K562 (cell line): ENCODE measurements at regions not wholly inside any gene's neighbourhood (a gene's known extent, or its start where the extent isn't known, plus 50 kb on each side); places are given as distances from the start of the nearest gene placed in this dataset.

Source experiments
- ATAC-seq: fragments of 200-7000 bp; cut with Tn5 transposase; 3 replicates; pipeline ENCODE4 v1.9.1; 2020; ENCODE audit warnings: moderate library complexity
- BruUV-seq: library from RNA; stranded (reverse); fragments of 400-500 nt; replicated peaks from 2 replicates; lab custom pipeline; 2021; lab: Mats Ljungman, UMichigan
- CTCF ChIA-PET: fragments of 300-600 bp; formaldehyde crosslinking; extraction: SDS; loops from one replicate; lab custom pipeline; 2021; ENCODE audit warnings: low intra/inter-chr PET ratio; lab: Yijun Ruan, JAX
- POLR2A ChIA-PET: fragments of 300-600, 350-650 bp; sonication (Branson Sonifier 250); formaldehyde crosslinking; extraction: SDS; loops from one replicate; lab custom pipeline; 2021; ENCODE audit warnings: antibody characterized with exemption, inconsistent platforms; lab: Yijun Ruan, JAX
- DNase-seq, 4 experiments: peaks; one replicate each; pipeline versions ENCODE4 v3.0.0 to v3.0.0-alpha.2; 2011 to 2018; ENCODE audit warnings: low spot score in 3 of 4, mixed read lengths in 3 of 4; ENCODE audit errors: extremely low read depth in 1 of 4
- FAIRE-seq: peaks from 2 replicates; lab custom pipeline; 2011; peaks lifted over from hg19 to GRCh38; lab: Jason Lieb, UNC
- H2AFZ ChIP-seq: 2 replicates; pipeline ENCODE4 v1.6.0; 2011; ENCODE audit warnings: low read depth, low read length, control low read depth, inconsistent platforms
- H3K27ac ChIP-seq: fragments of 200-600 bp; 3 replicates; pipeline ENCODE4 v1.8.0; 2011; ENCODE audit warnings: low read depth, mild to moderate bottlenecking, control low read depth, inconsistent platforms, low read length, moderate library complexity, mixed read lengths; ENCODE audit errors: extremely low read depth
- H3K27me3 ChIP-seq, 2 experiments: fragments of 300-600 bp in 1 of 2; 2 replicates in 1 of 2; 3 replicates in 1 of 2; pipeline versions ENCODE4 v1.6.0 to v1.8.0; 2011; ENCODE audit warnings: inconsistent platforms in 2 of 2, low read length in 2 of 2, mild to moderate bottlenecking in 1 of 2, mixed read lengths in 1 of 2, moderate library complexity in 1 of 2; ENCODE audit not compliant: control insufficient read depth in 2 of 2, insufficient read depth in 2 of 2
- H3K36me3 ChIP-seq: fragments of 300-600 bp; 3 replicates; pipeline ENCODE4 v1.8.0; 2011; ENCODE audit warnings: mild to moderate bottlenecking, low read length, inconsistent platforms; ENCODE audit not compliant: control insufficient read depth, insufficient read depth
- H3K4me1 ChIP-seq, 2 experiments: fragments of 200-600 bp in 1 of 2; replicated peaks in 1 of 2; 2 replicates in 1 of 2; 3 replicates in 1 of 2; pipeline versions ENCODE4 v1.5.1 to v1.8.0; 2011; ENCODE audit warnings: inconsistent platforms in 2 of 2, low read length in 2 of 2, mild to moderate bottlenecking in 1 of 2, mixed read lengths in 1 of 2, moderate library complexity in 1 of 2; ENCODE audit not compliant: control insufficient read depth in 2 of 2, insufficient read depth in 2 of 2
- H3K4me2 ChIP-seq: 2 replicates; pipeline ENCODE4 v1.6.1; 2011; ENCODE audit warnings: low read length, control low read depth, inconsistent platforms, mixed read lengths; ENCODE audit not compliant: insufficient read depth
- H3K4me3 ChIP-seq: fragments of 200-600 bp; sonication (generic), shearing (Covaris generic); 2 replicates; pipeline ENCODE4 v1.5.1; 2016; ENCODE audit warnings: control low read depth, inconsistent platforms
- H3K79me2 ChIP-seq: fragments of 200-600 bp; 3 replicates; pipeline ENCODE4 v1.8.0; 2011; ENCODE audit warnings: low read length, inconsistent platforms; ENCODE audit not compliant: control insufficient read depth, insufficient read depth
- H3K9ac ChIP-seq, 2 experiments: 2 replicates each; pipeline versions ENCODE4 v1.6.0 to v1.6.1; 2011; ENCODE audit warnings: low read depth in 2 of 2, low read length in 2 of 2, control low read depth in 1 of 2, inconsistent platforms in 1 of 2, mild to moderate bottlenecking in 1 of 2, mixed read lengths in 1 of 2; ENCODE audit not compliant: insufficient read depth in 1 of 2
- H3K9me1 ChIP-seq: one replicate; pipeline ENCODE4 v1.6.0; 2011; ENCODE audit warnings: inconsistent platforms, mild to moderate bottlenecking, low read length, moderate library complexity; ENCODE audit not compliant: control insufficient read depth, insufficient read depth
- H3K9me3 ChIP-seq: replicated peaks from 2 replicates; pipeline ENCODE4 v1.5.1; 2011; ENCODE audit warnings: low read depth, low read length, inconsistent platforms; ENCODE audit not compliant: control insufficient read depth, insufficient read depth
- H4K20me1 ChIP-seq: replicated peaks from 2 replicates; pipeline ENCODE4 v1.6.1; 2011; ENCODE audit warnings: low read length, inconsistent platforms, mixed read lengths; ENCODE audit not compliant: control insufficient read depth, insufficient read depth
- BDP1 ChIP-seq: IDR thresholded peaks from 3 replicates; pipeline ENCODE4 v1.6.1; 2011; ENCODE audit not compliant: insufficient read length, insufficient read depth
- BMI1 ChIP-seq: fragments of 150-350 bp; IDR thresholded peaks from 2 replicates; pipeline ENCODE4 v1.6.1; 2014; ENCODE audit warnings: low read length
- DMBX1 ChIP-seq: fragments of 250-450 bp; sonication (Bioruptor Pico); IDR thresholded peaks from 2 replicates; pipeline ENCODE4 v1.8.0; 2022; ENCODE audit warnings: inconsistent platforms, mild to moderate bottlenecking, moderate library complexity, borderline replicate concordance
- ETV6 ChIP-seq, 3 experiments: fragments of 150-350 bp in 1 of 3; sonication (generic) in 1 of 3; formaldehyde crosslinking in 1 of 3; IDR thresholded peaks; 2 replicates each; pipeline versions ENCODE4 v1.6.1 to v1.8.0; 2014 to 2022; ENCODE audit warnings: borderline replicate concordance in 2 of 3, low read depth in 2 of 3, antibody characterized with exemption in 1 of 3, low read length in 1 of 3, mild to moderate bottlenecking in 1 of 3, missing genetic modification reagents in 1 of 3
- EZH2 ChIP-seq: IDR thresholded peaks from 2 replicates; pipeline ENCODE4 v1.6.1; 2012; ENCODE audit warnings: low read depth, mild to moderate bottlenecking, inconsistent platforms, low read length, borderline replicate concordance
- FOSL1 ChIP-seq: fragments of 200-800 bp; sonication (Bioruptor generic); conservative IDR thresholded peaks from 2 replicates; pipeline ENCODE4 v1.6.1; 2016; ENCODE audit warnings: missing genetic modification characterization, missing compliant biosample characterization
- KLF13 ChIP-seq: fragments of 450-650 bp; IDR thresholded peaks from 2 replicates; pipeline ENCODE4 v1.6.1; 2016; ENCODE audit warnings: missing genetic modification characterization, low read depth, mild to moderate bottlenecking, missing compliant biosample characterization, moderate library complexity, borderline replicate concordance
- MCM7 ChIP-seq, 2 experiments: fragments of 450-650 bp; IDR thresholded peaks; 2 replicates each; pipeline ENCODE4 v1.6.1; 2016 to 2018
- NBN ChIP-seq: fragments of 450-650 bp; IDR thresholded peaks from 2 replicates; pipeline ENCODE4 v1.6.1; 2016; ENCODE audit warnings: low read depth, mild to moderate bottlenecking
- NFYB ChIP-seq: IDR thresholded peaks from 2 replicates; pipeline ENCODE4 v1.6.1; 2011; ENCODE audit warnings: mild to moderate bottlenecking, moderate library complexity; ENCODE audit not compliant: insufficient read length; ENCODE audit errors: extremely low read depth
- SIX5 ChIP-seq, 2 experiments: IDR thresholded peaks; 2 replicates each; pipeline ENCODE4 v1.6.1; 2011; ENCODE audit warnings: low read length in 2 of 2, borderline replicate concordance in 1 of 2, low read depth in 1 of 2, mild to moderate bottlenecking in 1 of 2, moderate library complexity in 1 of 2; ENCODE audit not compliant: insufficient read depth in 1 of 2
- ZBTB1 ChIP-seq: sonication (generic); formaldehyde crosslinking; IDR thresholded peaks from 2 replicates; pipeline ENCODE4 v1.8.1; 2023; ENCODE audit warnings: missing genetic modification reagents, low read depth, mild to moderate bottlenecking, borderline replicate concordance
- ZNF316 ChIP-seq: fragments of 450-650 bp; IDR thresholded peaks from 2 replicates; pipeline ENCODE4 v1.6.1; 2016
- ZNF717 ChIP-seq: fragments of 250-450 bp; sonication (Bioruptor Pico); IDR thresholded peaks from 2 replicates; pipeline ENCODE4 v1.5.0; 2021
- ZNF778 ChIP-seq: fragments of 450-650 bp; formaldehyde crosslinking; IDR thresholded peaks from 2 replicates; pipeline ENCODE4 v1.4.0; 2020; ENCODE audit warnings: mild to moderate bottlenecking, moderate library complexity
- WGBS: fragments of 100-300 bp; shearing (Covaris generic); methylation state at CpG from one replicate; pipeline ENCODE4 v1.1.6; 2016; ENCODE audit warnings: low coverage, mixed read lengths; ENCODE audit not compliant: insufficient coverage; ENCODE audit errors: missing lambda C conversion rate; 5-methylcytosine and 5-hydroxymethylcytosine counted together
- in situ Hi-C: fragments of 300-500 bp; cut with MboI; formaldehyde crosslinking; loops from 4 replicates; pipeline ENCODE4 v1.15.0; 2018; ENCODE audit warnings: inconsistent platforms, mixed read lengths
- intact Hi-C: fragments of 100-400 bp; cut with micrococcal nuclease; formaldehyde crosslinking; loops from 2 replicates; pipeline ENCODE4 v1.14.2; 2022

- Histone ChIP-seq H3K27me3 (no peaks in the 10 kb centered on the region), H3K9me1 (no peaks in the 10 kb centered on the region), H3K36me3 (no peaks in the 10 kb centered on the region), H3K4me1 (no peaks in the 10 kb centered on the region), H3K4me2 (no peak overlapping the region), H3K27ac (no peak overlapping the region), H3K9ac (no peak overlapping the region), H2AFZ (no peak overlapping the region), H3K9me3 (no peaks in the 10 kb centered on the region), H3K4me3 (no peak overlapping the region), H4K20me1 (no peaks in the 10 kb centered on the region), H3K79me2 (no peaks in the 10 kb centered on the region)
- BruUV-seq: no TSS peak
- no peak for TF ChIP-seq SIX5 (IDR thresholded peaks at IDR 0.05; ENCODE audit: borderline replicate concordance in 1 of 2, insufficient read depth in 1 of 2, low read depth in 1 of 2, low read length in 2 of 2)
- peak; percentile 42 for TF ChIP-seq ZNF316
- no peak for DNase-seq
- WGBS: 3% methylated on average over 2 of the region's 2 CpGs
- POLR2A ChIA-PET: no interaction called here
- FAIRE-seq: no peak
- intact Hi-C loops (no loop called here), in situ Hi-C loops (no loop called here)
- ATAC-seq: no peak
- CTCF ChIA-PET: no interaction called here
These were observed 856.3 kb downstream of the DSC3 start for GRCh38 chr18:30186245-30186644.

- FAIRE-seq (no peak), ATAC-seq (no peak), DNase-seq (no peak)
- BruUV-seq: no TSS peak
- WGBS: 9% methylated on average over 4 of the region's 4 CpGs
- H3K4me3 ChIP-seq: no peak overlapping the region
- H3K4me1 ChIP-seq: peaks cover 0 to 8% of the 10 kb centered on the region in 2 experiments; a peak in 2 of 5 replicates
- no peak overlapping the region for H3K27ac ChIP-seq
- H2AFZ ChIP-seq: no peak overlapping the region
- in situ Hi-C loops: no loop called here
- intact Hi-C loops: no loop called here
- CTCF ChIA-PET: no interaction called here
- H3K27me3 ChIP-seq: no peaks in the 10 kb centered on the region
- no peaks in the 10 kb centered on the region for H3K36me3 ChIP-seq
- no peaks in the 10 kb centered on the region for H4K20me1 ChIP-seq
- POLR2A ChIA-PET: no interaction called here
- no peaks in the 10 kb centered on the region for H3K9me3 ChIP-seq
- no peak overlapping the region for H3K4me2 ChIP-seq
- TF ChIP-seq MCM7 (IDR thresholded peaks at IDR 0.05) (no peak), DMBX1 (CRISPR knock-in tag) (no peak), NBN (no peak), ZNF778 (no peak), NFYB (no peak), ETV6 (IDR thresholded peaks at IDR 0.05; ENCODE audit: borderline replicate concordance in 1 of 2, low read depth in 2 of 2, low read length in 1 of 2) (no peak), ETV6 (CRISPR knock-in tag; IDR thresholded peaks at IDR 0.05; ENCODE audit: borderline replicate concordance) (no peak), FOSL1 (tag) (no peak), ZNF717 (no peak), KLF13 (no peak), BMI1 (no peak), BDP1 (no peak), ZBTB1 (CRISPR knock-in tag) (no peak), EZH2 (no peak)
- H3K9ac ChIP-seq: no peak overlapping the region
- H3K79me2 ChIP-seq: no peaks in the 10 kb centered on the region
- H3K9me1 ChIP-seq: no peaks in the 10 kb centered on the region
These were observed 865.5 kb downstream of the DSC3 start for GRCh38 chr18:30177056-30177455.
